ENCODE measurements at regions not wholly inside any gene's neighbourhood (a gene's known extent, or its start where the extent isn't known, plus 50 kb on each side); places are given as distances from the start of the nearest gene placed in this dataset.
A peak's percentile ranks its signal among the peaks of the same experiment; 100 is the strongest.

GRCh38 chr16:56106527-56106926, 84.8 kb upstream of the GNAO1 start:
- no peaks in the 10 kb centered on the region for H3K9me3 Mint-ChIP-seq
- H3K27me3 Mint-ChIP-seq, result peaks cover 5% of the 10 kb centered on the region
- H3K4me1 Mint-ChIP-seq (ENCODE audit: unreplicated experiment), result peaks cover 28% of the 10 kb centered on the region
- H3K36me3 Mint-ChIP-seq, result no peaks in the 10 kb centered on the region
- no peak overlapping the region for H3K4me3 Mint-ChIP-seq
- H3K27ac Mint-ChIP-seq, result peak overlapping the region; percentile 4
- DNase-seq (ENCODE audit: extremely low spot score, unreplicated experiment), result no peak
- TF ChIP-seq CTCF (conservative IDR thresholded peaks at IDR 0.05), result no peak

- peaks cover 24% of the 10 kb centered on the region for H3K4me1 Mint-ChIP-seq (ENCODE audit: unreplicated experiment)
- TF ChIP-seq CTCF (conservative IDR thresholded peaks at IDR 0.05), result no peak
- DNase-seq (ENCODE audit: extremely low spot score, unreplicated experiment), result no peak
- peaks cover 8% of the 10 kb centered on the region for H3K27me3 Mint-ChIP-seq
- no peaks in the 10 kb centered on the region for H3K9me3 Mint-ChIP-seq
- H3K4me3 Mint-ChIP-seq, result no peak overlapping the region
- no peak overlapping the region for H3K27ac Mint-ChIP-seq
- no peaks in the 10 kb centered on the region for H3K36me3 Mint-ChIP-seq
These were observed 88.4 kb upstream of the GNAO1 start for GRCh38 chr16:56102906-56103305.

GRCh38 chr16:56102183-56102686, 89.1 kb upstream of the GNAO1 start:
- H3K4me1 Mint-ChIP-seq (ENCODE audit: unreplicated experiment), result peaks cover 24% of the 10 kb centered on the region
- no peak for DNase-seq (ENCODE audit: extremely low spot score, unreplicated experiment)
- no peaks in the 10 kb centered on the region for H3K36me3 Mint-ChIP-seq
- no peak overlapping the region for H3K27ac Mint-ChIP-seq
- peaks cover 10% of the 10 kb centered on the region for H3K27me3 Mint-ChIP-seq
- H3K4me3 Mint-ChIP-seq, result peak overlapping the region; percentile 23
- TF ChIP-seq CTCF (conservative IDR thresholded peaks at IDR 0.05), result no peak
- no peaks in the 10 kb centered on the region for H3K9me3 Mint-ChIP-seq

GRCh38 chr16:56101480-56101879, 89.8 kb upstream of the GNAO1 start:
- DNase-seq (ENCODE audit: extremely low spot score, unreplicated experiment), result no peak
- Mint-ChIP-seq H3K4me1 (ENCODE audit: unreplicated experiment) (peaks cover 24% of the 10 kb centered on the region), H3K4me3 (no peak overlapping the region), H3K9me3 (no peaks in the 10 kb centered on the region), H3K27me3 (peaks cover 10% of the 10 kb centered on the region), H3K27ac (no peak overlapping the region), H3K36me3 (no peaks in the 10 kb centered on the region)
- no peak for TF ChIP-seq CTCF (conservative IDR thresholded peaks at IDR 0.05)

- Mint-ChIP-seq H3K27me3 (peaks cover 5% of the 10 kb centered on the region), H3K4me1 (ENCODE audit: unreplicated experiment) (peaks cover 13% of the 10 kb centered on the region), H3K36me3 (no peaks in the 10 kb centered on the region), H3K4me3 (no peak overlapping the region), H3K9me3 (no peaks in the 10 kb centered on the region), H3K27ac (no peak overlapping the region)
- no peak for TF ChIP-seq CTCF (conservative IDR thresholded peaks at IDR 0.05)
- DNase-seq (ENCODE audit: extremely low spot score, unreplicated experiment), result no peak
These were observed 94.0 kb upstream of the GNAO1 start for GRCh38 chr16:56097306-56097705.

- peaks cover 5% of the 10 kb centered on the region for H3K27me3 Mint-ChIP-seq
- H3K4me3 Mint-ChIP-seq, result no peak overlapping the region
- DNase-seq (ENCODE audit: extremely low spot score, unreplicated experiment), result no peak
- no peaks in the 10 kb centered on the region for H3K9me3 Mint-ChIP-seq
- TF ChIP-seq CTCF (conservative IDR thresholded peaks at IDR 0.05), result no peak
- H3K36me3 Mint-ChIP-seq, result no peaks in the 10 kb centered on the region
- no peak overlapping the region for H3K27ac Mint-ChIP-seq
- H3K4me1 Mint-ChIP-seq (ENCODE audit: unreplicated experiment), result no peaks in the 10 kb centered on the region
These were observed 97.1 kb upstream of the GNAO1 start for GRCh38 chr16:56094231-56094630.

All from type B pancreatic cell (in vitro differentiated cells).